Activated CD8-positive, alpha-beta memory T cell treated with anti-CD3 and anti-CD28 coated beads, Interleukin-2, amount 10 ng/mL, durations not matched to agents 7 days and 5 days (primary cell): ENCODE measurements at regions not wholly inside any gene's neighbourhood (a gene's known extent, or its start where the extent isn't known, plus 50 kb on each side); places are given as distances from the start of the nearest gene placed in this dataset.
"Not testable (repeated sequence)": the region's sequence is repeated elsewhere in the genome, so short reads cannot be mapped to it uniquely, and the experiment has no call there.

ENCODE experiments used
- ATAC-seq: fragments of 150-1000 bp; cut with Tn5 transposase; one replicate; pipeline ENCODE4 v1.10.0; 2021; ENCODE audit warnings: moderate library complexity
- CTCF ChIA-PET: fragments of 350-600 bp; sonication (Branson Sonifier 250); formaldehyde crosslinking; loops from one replicate; lab custom pipeline; 2021; ENCODE audit warnings: antibody characterized with exemption; lab: Charles Lee
- DNase-seq: peaks from one replicate; pipeline ENCODE4 v3.0.0-alpha.2; 2020
- H3K27ac Mint-ChIP-seq: one replicate; pipeline ENCODE4 v1.8.0; 2021; ENCODE audit warnings: mild to moderate bottlenecking, mixed read lengths
- H3K27me3 Mint-ChIP-seq: one replicate; pipeline ENCODE4 v1.8.0; 2021; ENCODE audit warnings: mixed read lengths
- H3K36me3 Mint-ChIP-seq: one replicate; pipeline ENCODE4 v1.8.0; 2021; ENCODE audit warnings: mild to moderate bottlenecking, mixed read lengths
- H3K4me1 Mint-ChIP-seq: one replicate; pipeline ENCODE4 v1.8.0; 2021; ENCODE audit warnings: mixed read lengths
- H3K4me3 Mint-ChIP-seq: one replicate; pipeline ENCODE4 v1.8.0; 2021; ENCODE audit warnings: mild to moderate bottlenecking, moderate library complexity, mixed read lengths
- H3K9me3 Mint-ChIP-seq: one replicate; pipeline ENCODE4 v1.8.0; 2022; ENCODE audit warnings: low read depth, mixed read lengths

GRCh38 chr2:37792366-37792765 is 120.9 kb upstream of the CDC42EP3 start:
- DNase-seq (no peak), ATAC-seq (no peak)
- H3K27me3 Mint-ChIP-seq, result no peaks in the 10 kb centered on the region
- H3K4me3 Mint-ChIP-seq, result no peak overlapping the region
- no peak overlapping the region for H3K27ac Mint-ChIP-seq
- H3K36me3 Mint-ChIP-seq, result peaks cover 13% of the 10 kb centered on the region
- CTCF ChIA-PET, result no interaction called here
- H3K9me3 Mint-ChIP-seq, result peaks cover 16% of the 10 kb centered on the region
- H3K4me1 Mint-ChIP-seq, result no peaks in the 10 kb centered on the region

DNA sequence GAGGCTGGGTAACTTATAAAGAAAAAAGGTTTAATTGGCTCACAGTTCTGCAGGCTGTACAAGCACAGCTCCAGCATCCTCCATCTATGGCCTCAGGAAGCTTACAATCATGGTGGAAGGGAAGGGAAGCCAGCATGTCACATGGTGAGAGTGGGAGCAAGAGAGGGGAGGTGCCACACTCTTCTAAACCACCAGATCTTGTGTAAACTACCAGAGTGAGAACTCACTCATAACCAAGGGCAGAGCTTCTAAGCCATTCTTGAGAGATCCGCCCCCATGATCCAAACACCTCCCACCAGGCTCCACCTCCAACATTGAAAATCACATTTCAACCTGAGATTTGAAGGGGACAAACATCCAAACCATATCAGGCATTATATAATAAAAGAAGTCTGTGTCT is 121.6 kb upstream of the CDC42EP3 start:
- H3K4me1 Mint-ChIP-seq, result no peaks in the 10 kb centered on the region

DNA sequence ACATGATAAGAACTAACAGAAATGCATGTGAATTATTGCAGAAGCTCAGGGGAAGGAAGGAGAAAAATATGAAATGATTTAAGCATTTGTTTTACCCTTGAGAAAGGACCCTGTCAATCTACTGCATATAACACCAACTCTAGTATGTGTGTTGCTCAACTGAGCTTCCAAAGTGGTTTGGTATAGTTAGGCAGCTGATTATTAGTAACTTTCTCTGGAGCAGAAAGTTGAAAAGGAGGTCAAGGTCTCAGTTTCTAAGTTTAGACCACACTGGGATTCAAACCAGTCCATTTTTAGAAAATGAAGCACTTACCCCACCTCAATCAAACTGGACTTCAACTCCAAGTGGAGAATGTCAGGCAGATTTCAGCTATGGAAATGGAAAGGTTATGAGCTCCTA is 123.3 kb upstream of the CDC42EP3 start:
- no peak overlapping the region for H3K27ac Mint-ChIP-seq
- CTCF ChIA-PET, result interaction anchor here (1.5 to 2.0 kb wide), 2 partner anchors 38 to 83 kb away, joined by 3 to 7 read pairs; no protein-coding TSS in a partner anchor
- H3K4me3 Mint-ChIP-seq, result no peak overlapping the region
- ATAC-seq, result no peak
- no peak for DNase-seq
- H3K9me3 Mint-ChIP-seq, result peaks cover under 1% of the 10 kb centered on the region
- no peaks in the 10 kb centered on the region for H3K27me3 Mint-ChIP-seq
- H3K4me1 Mint-ChIP-seq, result no peaks in the 10 kb centered on the region
- peaks cover 1% of the 10 kb centered on the region for H3K36me3 Mint-ChIP-seq

More for the DNA sequence above, 121.6 kb upstream of the CDC42EP3 start:
- DNase-seq (no peak), ATAC-seq (no peak)
- Mint-ChIP-seq H3K4me3 (no peak overlapping the region), H3K9me3 (peaks cover 13% of the 10 kb centered on the region), H3K27ac (no peak overlapping the region), H3K27me3 (no peaks in the 10 kb centered on the region), H3K36me3 (peaks cover 11% of the 10 kb centered on the region)
- CTCF ChIA-PET, result no interaction called here

DNA sequence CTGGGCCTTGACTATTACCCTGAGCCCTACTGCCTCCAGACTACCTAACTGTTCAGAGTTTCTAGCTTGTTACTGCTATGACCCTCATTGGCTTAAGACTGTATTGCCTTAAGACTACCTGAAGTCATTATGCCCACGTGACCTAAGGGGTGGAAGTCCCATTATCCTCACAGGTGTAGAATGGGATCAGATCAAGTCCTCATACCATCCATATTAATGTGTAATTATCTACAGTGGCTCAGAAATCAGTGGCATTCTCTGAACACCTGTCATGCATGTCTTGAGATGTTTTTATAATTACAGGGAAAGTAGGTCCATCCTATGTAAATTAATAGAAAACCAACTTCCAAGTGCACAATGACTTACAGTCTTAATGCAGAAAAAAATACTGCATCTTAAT is 124.0 kb upstream of the CDC42EP3 start:
- Mint-ChIP-seq H3K4me1 (no peaks in the 10 kb centered on the region), H3K27me3 (no peaks in the 10 kb centered on the region), H3K4me3 (no peak overlapping the region), H3K9me3 (no peaks in the 10 kb centered on the region), H3K36me3 (no peaks in the 10 kb centered on the region), H3K27ac (no peak overlapping the region)
- no peak for DNase-seq
- no peak for ATAC-seq
- CTCF ChIA-PET, result interaction anchor here (1.5 to 2.0 kb wide), 2 partner anchors 37 to 82 kb away, joined by 3 to 7 read pairs; no protein-coding TSS in a partner anchor

GRCh38 chr2:37795938-37796337 is 124.5 kb upstream of the CDC42EP3 start:
- no peak for ATAC-seq
- no peak for DNase-seq
- H3K27ac Mint-ChIP-seq, result no peak overlapping the region
- no peaks in the 10 kb centered on the region for H3K4me1 Mint-ChIP-seq
- no peak overlapping the region for H3K4me3 Mint-ChIP-seq
- H3K36me3 Mint-ChIP-seq, result no peaks in the 10 kb centered on the region
- CTCF ChIA-PET, result interaction anchor here (1.5 kb wide), 1 partner anchor 37 kb away, joined by 3 read pairs; no protein-coding TSS in a partner anchor
- H3K27me3 Mint-ChIP-seq, result no peaks in the 10 kb centered on the region
- no peaks in the 10 kb centered on the region for H3K9me3 Mint-ChIP-seq

GRCh38 chr2:37796481-37796880 is 125.0 kb upstream of the CDC42EP3 start:
- no peak for ATAC-seq
- CTCF ChIA-PET, result interaction anchor here (1.5 kb wide), 1 partner anchor 36 kb away, joined by 3 read pairs; no protein-coding TSS in a partner anchor
- Mint-ChIP-seq H3K27ac (no peak overlapping the region), H3K9me3 (no peaks in the 10 kb centered on the region), H3K4me1 (no peaks in the 10 kb centered on the region), H3K36me3 (no peaks in the 10 kb centered on the region), H3K4me3 (no peak overlapping the region), H3K27me3 (no peaks in the 10 kb centered on the region)
- DNase-seq, result no peak

GRCh38 chr2:37797081-37797480 is 125.6 kb upstream of the CDC42EP3 start:
- no peak overlapping the region for H3K27ac Mint-ChIP-seq
- no peak for ATAC-seq
- H3K9me3 Mint-ChIP-seq, result no peaks in the 10 kb centered on the region
- CTCF ChIA-PET, result no interaction called here
- no peak overlapping the region for H3K4me3 Mint-ChIP-seq
- no peaks in the 10 kb centered on the region for H3K4me1 Mint-ChIP-seq
- no peaks in the 10 kb centered on the region for H3K27me3 Mint-ChIP-seq
- H3K36me3 Mint-ChIP-seq, result no peaks in the 10 kb centered on the region
- DNase-seq, result no peak

DNA sequence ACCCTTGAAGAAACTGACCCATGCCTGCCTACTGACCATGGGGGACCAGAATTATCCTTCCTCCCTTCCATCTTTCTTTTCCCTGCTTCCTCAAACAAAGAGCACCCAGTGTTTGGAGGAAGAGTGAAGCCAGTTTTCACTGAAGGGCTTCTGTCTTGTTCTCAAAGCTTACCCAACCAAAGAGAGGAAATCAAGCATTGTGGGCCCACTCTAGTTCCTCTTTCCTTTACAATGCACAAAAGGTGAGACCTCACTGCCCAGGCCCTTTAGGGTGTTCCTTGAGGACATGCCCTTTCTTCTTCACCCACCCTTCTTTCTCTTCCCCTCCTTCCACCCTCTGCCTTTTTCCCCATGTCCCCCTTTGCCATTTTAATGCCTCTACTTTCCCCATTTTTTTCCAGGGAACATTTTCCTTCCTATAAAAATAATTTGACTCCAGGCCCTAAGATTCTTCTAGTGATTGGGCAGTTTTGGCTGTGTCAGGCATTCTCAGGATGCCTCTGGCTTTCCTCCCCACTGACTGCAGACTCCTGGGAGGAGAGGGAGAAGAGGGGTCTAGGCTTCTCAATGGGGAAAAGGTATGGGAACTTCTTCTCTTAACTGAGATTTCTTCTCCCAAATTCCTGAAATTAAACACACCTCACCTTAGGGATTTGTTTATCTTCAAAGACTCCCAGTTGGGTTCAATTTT is 126.6 kb upstream of the RMDN2 start:
- CTCF ChIA-PET, result no interaction called here
- no peak overlapping the region for H3K4me3 Mint-ChIP-seq
- H3K4me1 Mint-ChIP-seq, result no peaks in the 10 kb centered on the region
- no peak overlapping the region for H3K27ac Mint-ChIP-seq
- ATAC-seq (no peak), DNase-seq (no peak)
- H3K27me3 Mint-ChIP-seq, result no peaks in the 10 kb centered on the region
- H3K9me3 Mint-ChIP-seq, result no peaks in the 10 kb centered on the region
- no peaks in the 10 kb centered on the region for H3K36me3 Mint-ChIP-seq

DNA sequence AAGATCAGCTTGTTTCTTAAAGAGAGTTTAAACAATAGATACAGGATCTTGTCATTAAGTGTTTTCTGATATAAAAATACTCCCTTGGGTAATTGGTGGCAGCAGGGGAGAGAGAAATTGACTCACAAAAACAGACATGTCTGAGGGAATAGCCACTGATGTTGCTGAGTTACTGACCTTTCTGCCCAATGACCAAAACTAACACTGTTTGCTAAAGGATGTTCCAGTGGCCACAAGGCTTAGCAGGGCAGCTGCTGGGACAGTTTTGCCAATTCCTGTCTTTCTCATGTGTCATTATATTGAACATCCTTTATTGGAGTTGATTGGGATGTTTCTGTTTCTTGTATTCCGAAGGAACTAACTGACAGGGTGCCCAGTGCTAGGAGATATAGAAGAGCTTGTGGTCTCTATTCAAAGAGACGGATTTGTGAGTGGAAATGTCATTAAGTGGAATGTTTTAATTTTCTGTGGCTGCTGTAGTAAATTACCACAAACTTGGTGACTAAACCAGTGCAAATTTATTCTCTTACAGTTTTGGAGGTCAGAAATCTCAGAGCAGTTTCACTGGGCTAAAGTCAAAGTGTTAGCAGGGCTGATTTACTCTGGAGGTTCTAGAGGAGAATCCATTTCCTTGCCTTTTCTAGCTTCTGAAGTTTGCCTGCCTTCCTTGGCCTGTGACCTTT is 124.8 kb upstream of the RMDN2 start:
- CTCF ChIA-PET, result no interaction called here
- ATAC-seq, result no peak
- Mint-ChIP-seq H3K27me3 (no peaks in the 10 kb centered on the region), H3K36me3 (no peaks in the 10 kb centered on the region), H3K27ac (no peak overlapping the region), H3K4me3 (no peak overlapping the region), H3K4me1 (no peaks in the 10 kb centered on the region), H3K9me3 (no peaks in the 10 kb centered on the region)
- no peak for DNase-seq

DNA sequence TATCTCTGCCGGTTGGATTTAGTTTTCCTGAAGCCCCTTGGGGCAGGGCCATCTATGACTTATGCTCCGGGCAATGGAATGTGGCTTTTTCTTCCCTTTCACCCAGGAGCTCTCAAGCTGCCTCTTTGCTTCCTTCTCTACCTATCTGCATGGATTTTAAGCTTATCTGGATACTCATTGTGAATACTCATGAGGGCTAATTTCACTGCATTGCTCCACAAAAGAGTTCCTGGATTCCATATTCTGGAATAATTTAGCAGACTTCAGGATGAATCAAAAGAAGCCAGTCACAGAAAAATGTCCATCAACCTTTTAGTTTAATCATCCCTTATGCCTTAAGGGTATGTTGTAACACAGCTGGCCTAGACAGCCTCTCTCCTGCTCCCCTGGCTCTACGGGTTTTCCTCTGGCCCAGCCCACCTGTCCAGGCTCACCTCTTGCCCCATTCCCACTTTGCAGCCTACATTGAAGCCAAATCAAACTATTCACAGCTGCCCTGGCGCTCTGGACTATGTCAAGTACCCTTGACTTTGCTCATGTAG is 122.8 kb upstream of the RMDN2 start:
- ATAC-seq, result no peak
- no peaks in the 10 kb centered on the region for H3K9me3 Mint-ChIP-seq
- H3K4me3 Mint-ChIP-seq, result no peak overlapping the region
- no peaks in the 10 kb centered on the region for H3K36me3 Mint-ChIP-seq
- no peaks in the 10 kb centered on the region for H3K4me1 Mint-ChIP-seq
- CTCF ChIA-PET, result interaction anchor here (0.6 kb wide), 1 partner anchor 266 kb away, joined by 3 read pairs; no protein-coding TSS in a partner anchor
- no peak for DNase-seq
- H3K27me3 Mint-ChIP-seq, result no peaks in the 10 kb centered on the region
- H3K27ac Mint-ChIP-seq, result no peak overlapping the region

DNA sequence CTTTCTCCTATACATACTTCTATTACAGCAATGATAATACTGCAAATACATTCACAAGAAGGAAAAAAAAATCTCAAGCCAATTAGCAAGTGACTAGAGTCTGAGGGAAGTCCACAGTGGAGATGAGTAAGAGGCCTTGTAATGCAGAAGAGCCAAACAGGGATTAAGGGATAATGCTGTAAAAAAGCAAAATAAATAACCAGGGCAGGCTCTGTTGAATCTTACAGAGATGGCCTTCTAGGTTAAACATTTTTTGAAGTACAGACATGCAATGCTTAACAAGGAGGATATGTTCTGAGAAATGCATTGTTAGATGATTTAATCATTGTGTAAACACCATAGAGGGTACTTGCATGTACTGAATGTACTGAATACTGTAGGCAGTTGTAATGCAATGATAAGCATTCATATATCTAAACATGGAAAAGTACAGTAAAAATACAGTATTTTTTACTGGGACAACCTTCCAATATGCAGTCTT is 122.1 kb upstream of the RMDN2 start:
- Mint-ChIP-seq H3K4me3 (no peak overlapping the region), H3K9me3 (no peaks in the 10 kb centered on the region), H3K27me3 (no peaks in the 10 kb centered on the region), H3K27ac (no peak overlapping the region), H3K36me3 (no peaks in the 10 kb centered on the region), H3K4me1 (no peaks in the 10 kb centered on the region)
- ATAC-seq (no peak), DNase-seq (no peak)
- CTCF ChIA-PET, result no interaction called here

GRCh38 chr2:37806004-37806403 is 119.1 kb upstream of the RMDN2 start:
- H3K4me1 Mint-ChIP-seq, H3K36me3 Mint-ChIP-seq, DNase-seq, H3K27me3 Mint-ChIP-seq, H3K27ac Mint-ChIP-seq, H3K4me3 Mint-ChIP-seq, H3K9me3 Mint-ChIP-seq, ATAC-seq, CTCF ChIA-PET: not testable (repeated sequence)

DNA sequence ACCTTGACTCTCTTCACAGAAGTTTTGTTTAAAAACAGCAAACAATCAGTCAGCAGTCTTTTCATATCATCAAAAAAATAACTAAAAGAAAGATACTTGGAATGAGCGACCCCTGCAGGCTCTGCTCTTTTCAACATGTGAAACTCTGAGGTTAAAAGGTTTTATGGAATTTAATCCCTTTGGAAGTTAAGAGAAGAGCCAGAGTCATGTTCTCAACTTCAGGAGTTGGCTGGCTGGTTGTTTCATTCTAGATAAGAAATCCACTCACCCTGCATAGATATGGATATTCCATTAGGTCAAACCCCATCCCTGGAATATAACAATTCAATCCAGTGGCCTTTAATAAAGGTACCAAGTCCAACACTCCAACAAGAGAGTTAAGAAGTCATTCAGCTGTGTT is 115.6 kb upstream of the RMDN2 start:
- no peak for ATAC-seq
- no peaks in the 10 kb centered on the region for H3K27me3 Mint-ChIP-seq
- H3K9me3 Mint-ChIP-seq, result peaks cover 3% of the 10 kb centered on the region
- H3K4me3 Mint-ChIP-seq, result no peak overlapping the region
- CTCF ChIA-PET, result interaction anchor here (0.9 kb wide), 1 partner anchor 160 kb away, joined by 3 read pairs; no protein-coding TSS in a partner anchor
- no peak for DNase-seq
- no peak overlapping the region for H3K27ac Mint-ChIP-seq
- peaks cover 2% of the 10 kb centered on the region for H3K36me3 Mint-ChIP-seq
- H3K4me1 Mint-ChIP-seq, result no peaks in the 10 kb centered on the region
